ENCODE measurements at regions not wholly inside any gene's neighbourhood (a gene's known extent, or its start where the extent isn't known, plus 50 kb on each side); places are given as distances from the start of the nearest gene placed in this dataset.
"Not testable (repeated sequence)": the region's sequence is repeated elsewhere in the genome, so short reads cannot be mapped to it uniquely, and the experiment has no call there.

- Histone ChIP-seq H3K23ac (ENCODE audit: insufficient read length, low read depth, low read length) (no peak overlapping the region), H3K27ac (ENCODE audit: insufficient read length, low read depth, low read length) (no peak overlapping the region)
- H3K27ac Mint-ChIP-seq: no peak overlapping the region; a peak in 1 of 7 replicates
Measured at GRCh38 chr6:164078532-164079274, 664.2 kb downstream of the QKI start.

GRCh38 chr6:164076818-164077532 is 662.5 kb downstream of the QKI start:
- not testable (repeated sequence) for H2BK5ac ChIP-seq (ENCODE audit: insufficient read length, low read length); H3K27me3 Mint-ChIP-seq (ENCODE audit: low read depth); H2AFZ ChIP-seq (ENCODE audit: low read length); H2BK15ac ChIP-seq (ENCODE audit: low read depth, low read length); H4K8ac ChIP-seq (replicated peaks; ENCODE audit: insufficient read length, low read depth, low read length); H2BK120ac ChIP-seq (ENCODE audit: low read depth, low read length, poor library complexity, severe bottlenecking); H3K36me3 Mint-ChIP-seq (ENCODE audit: insufficient read depth in 1 of 3, low read depth in 3 of 3); H2BK12ac ChIP-seq (ENCODE audit: insufficient read length, low read depth, low read length); H3K79me1 ChIP-seq (ENCODE audit: insufficient read depth, low read depth, low read length, poor library complexity, severe bottlenecking); H3K27me3 ChIP-seq (ENCODE audit: insufficient read depth, low read length); H4K20me1 ChIP-seq (ENCODE audit: control insufficient read depth, insufficient read depth, insufficient read length); H3K56ac ChIP-seq (ENCODE audit: insufficient read length, low read depth, low read length); H3K4me3 Mint-ChIP-seq; H3K9me3 Mint-ChIP-seq; H3K18ac ChIP-seq (ENCODE audit: insufficient read length, low read depth, low read length); H4K5ac ChIP-seq (ENCODE audit: insufficient read length, low read depth, low read length); H3K79me2 ChIP-seq (ENCODE audit: insufficient read depth, low read length); H4K91ac ChIP-seq (ENCODE audit: insufficient read length, low read depth, low read length); H2BK20ac ChIP-seq (ENCODE audit: low read depth, low read length, poor library complexity, severe bottlenecking); H3T11ph ChIP-seq (ENCODE audit: low read length); H3K27ac ChIP-seq (ENCODE audit: insufficient read length, low read depth, low read length); DNase-seq; H3K9me3 ChIP-seq (ENCODE audit: control insufficient read depth, low read depth, low read length); H3K4me2 ChIP-seq (ENCODE audit: insufficient read depth, insufficient read length, low read length); H3K23ac ChIP-seq (ENCODE audit: insufficient read length, low read depth, low read length); H2AK5ac ChIP-seq (ENCODE audit: insufficient read length, low read length); H3K4me1 ChIP-seq (ENCODE audit: insufficient read depth, low read length); H3K14ac ChIP-seq (ENCODE audit: insufficient read depth, low read length); H3K4ac ChIP-seq (ENCODE audit: low read depth, low read length); H3K23me2 ChIP-seq (ENCODE audit: insufficient read length, low read depth, low read length, poor library complexity, severe bottlenecking); H3K27ac Mint-ChIP-seq; H3K9ac ChIP-seq (ENCODE audit: extremely low read depth, insufficient read length, low read length)
- WGBS (ENCODE audit: extremely low coverage, insufficient read length, low lambda C conversion rate): no CpG with 5 or more reads among the region's 3 CpGs
- peaks cover 12 to 13% of the 10 kb centered on the region in 2 experiments for H3K4me1 Mint-ChIP-seq

More at GRCh38 chr6:164078532-164079274, 664.2 kb downstream of the QKI start:
- Histone ChIP-seq H4K91ac (ENCODE audit: insufficient read length, low read depth, low read length) (no peak overlapping the region), H3T11ph (ENCODE audit: low read length) (no peak overlapping the region), H4K20me1 (ENCODE audit: control insufficient read depth, insufficient read depth, insufficient read length) (no peaks in the 10 kb centered on the region), H2BK120ac (ENCODE audit: low read depth, low read length, poor library complexity, severe bottlenecking) (no peak overlapping the region), H2BK15ac (ENCODE audit: low read depth, low read length) (no peak overlapping the region), H2BK12ac (ENCODE audit: insufficient read length, low read depth, low read length) (no peak overlapping the region), H2AFZ (ENCODE audit: low read length) (no peak overlapping the region), H3K56ac (ENCODE audit: insufficient read length, low read depth, low read length) (no peak overlapping the region), H3K9me3 (ENCODE audit: control insufficient read depth, low read depth, low read length) (no peaks in the 10 kb centered on the region), H3K9ac (ENCODE audit: extremely low read depth, insufficient read length, low read length) (no peak overlapping the region), H3K79me1 (ENCODE audit: insufficient read depth, low read depth, low read length, poor library complexity, severe bottlenecking) (no peaks in the 10 kb centered on the region), H2BK5ac (ENCODE audit: insufficient read length, low read length) (no peak overlapping the region), H3K14ac (ENCODE audit: insufficient read depth, low read length) (no peak overlapping the region), H3K27me3 (ENCODE audit: insufficient read depth, low read length) (no peaks in the 10 kb centered on the region), H3K4me1 (ENCODE audit: insufficient read depth, low read length) (no peaks in the 10 kb centered on the region; the same call in 1 of the 2 replicates), H3K4ac (ENCODE audit: low read depth, low read length) (no peak overlapping the region), H2AK5ac (ENCODE audit: insufficient read length, low read length) (no peak overlapping the region), H3K23me2 (ENCODE audit: insufficient read length, low read depth, low read length, poor library complexity, severe bottlenecking) (no peaks in the 10 kb centered on the region), H3K18ac (ENCODE audit: insufficient read length, low read depth, low read length) (no peak overlapping the region), H2BK20ac (ENCODE audit: low read depth, low read length, poor library complexity, severe bottlenecking) (no peak overlapping the region), H3K79me2 (ENCODE audit: insufficient read depth, low read length) (no peaks in the 10 kb centered on the region), H4K8ac (replicated peaks; ENCODE audit: insufficient read length, low read depth, low read length) (no peak overlapping the region), H3K4me2 (ENCODE audit: insufficient read depth, insufficient read length, low read length) (no peak overlapping the region), H4K5ac (ENCODE audit: insufficient read length, low read depth, low read length) (no peak overlapping the region)
- H3K9me3 Mint-ChIP-seq: no peaks in the 10 kb centered on the region; a peak in 1 of 5 replicates
- peaks cover 0 to 5% (median 0%) of the 10 kb centered on the region in 3 experiments; a peak in 2 of 7 replicates for H3K36me3 Mint-ChIP-seq (ENCODE audit: insufficient read depth in 1 of 3, low read depth in 3 of 3)
- H3K4me1 Mint-ChIP-seq: peaks cover 12 to 13% of the 10 kb centered on the region in 2 experiments
- no peak for TF ChIP-seq CTCF (conservative IDR thresholded peaks at IDR 0.05)
- no peak for DNase-seq
- peaks cover 1% of the 10 kb centered on the region for H3K27me3 Mint-ChIP-seq (ENCODE audit: low read depth)
- no peak overlapping the region; a peak in 1 of 5 replicates for H3K4me3 Mint-ChIP-seq
- WGBS (ENCODE audit: extremely low coverage, insufficient read length, low lambda C conversion rate): no CpG with 5 or more reads among the region's 10 CpGs

Data from H9 (cell line).